Central memory CD8-positive, alpha-beta T cell (primary cell): ENCODE measurements at regions not wholly inside any gene's neighbourhood (a gene's known extent, or its start where the extent isn't known, plus 50 kb on each side); places are given as distances from the start of the nearest gene placed in this dataset.
"Not testable (repeated sequence)": the region's sequence is repeated elsewhere in the genome, so short reads cannot be mapped to it uniquely, and the experiment has no call there.

Experiments used
- ATAC-seq: fragments of 150-1000 bp; cut with Tn5 transposase; replicated peaks from 2 replicates; pipeline ENCODE4 v1.10.0; 2022; ENCODE audit warnings: mild to moderate bottlenecking, moderate FRiP score, moderate number of reproducible peaks; ENCODE audit not compliant: poor library complexity, severe bottlenecking; ENCODE audit errors: extremely low read depth
- DNase-seq, 2 donors: peaks; one replicate each; pipeline ENCODE4 v3.0.0; 2021; ENCODE audit warnings: low spot score in 2 of 2
- H3K27ac Mint-ChIP-seq: one replicate; pipeline ENCODE4 v1.8.0; 2022; ENCODE audit warnings: low read depth, mild to moderate bottlenecking, moderate library complexity, mixed read lengths
- H3K27me3 Mint-ChIP-seq: one replicate; pipeline ENCODE4 v1.8.0; 2022; ENCODE audit warnings: mixed read lengths
- H3K36me3 Mint-ChIP-seq: one replicate; pipeline ENCODE4 v1.8.0; 2022; ENCODE audit warnings: mild to moderate bottlenecking, moderate library complexity, mixed read lengths; ENCODE audit not compliant: insufficient read depth
- H3K4me1 Mint-ChIP-seq: one replicate; pipeline ENCODE4 v1.8.0; 2022; ENCODE audit warnings: mixed read lengths
- H3K4me3 Mint-ChIP-seq: one replicate; pipeline ENCODE4 v1.8.0; 2022; ENCODE audit warnings: mild to moderate bottlenecking, moderate library complexity, mixed read lengths
- H3K9me3 Mint-ChIP-seq: one replicate; pipeline ENCODE4 v1.8.0; 2022; ENCODE audit warnings: mixed read lengths

GRCh38 chr6:156219973-156220372 lies 557.2 kb upstream of the ARID1B start:
- no peak for ATAC-seq
- H3K27me3 Mint-ChIP-seq, result no peaks in the 10 kb centered on the region
- DNase-seq, result no peak
- no peak overlapping the region for H3K27ac Mint-ChIP-seq
- H3K36me3 Mint-ChIP-seq, result peaks cover 1% of the 10 kb centered on the region
- peaks cover 22% of the 10 kb centered on the region for H3K9me3 Mint-ChIP-seq
- no peaks in the 10 kb centered on the region for H3K4me1 Mint-ChIP-seq
- H3K4me3 Mint-ChIP-seq, result no peak overlapping the region

GRCh38 chr6:156205678-156206077 lies 571.5 kb upstream of the ARID1B start:
- no peaks in the 10 kb centered on the region for H3K27me3 Mint-ChIP-seq
- no peak for ATAC-seq
- H3K36me3 Mint-ChIP-seq, result peaks cover 1% of the 10 kb centered on the region
- no peaks in the 10 kb centered on the region for H3K4me1 Mint-ChIP-seq
- H3K27ac Mint-ChIP-seq, result no peak overlapping the region
- H3K9me3 Mint-ChIP-seq, result peaks cover 16% of the 10 kb centered on the region
- DNase-seq, result no peak
- no peak overlapping the region for H3K4me3 Mint-ChIP-seq

- no peak for DNase-seq
- Mint-ChIP-seq H3K27me3 (peaks cover 10% of the 10 kb centered on the region), H3K4me1 (no peaks in the 10 kb centered on the region), H3K36me3 (peaks cover 1% of the 10 kb centered on the region), H3K27ac (no peak overlapping the region), H3K9me3 (peaks cover 7% of the 10 kb centered on the region), H3K4me3 (no peak overlapping the region)
- ATAC-seq, result no peak
Measured at GRCh38 chr6:156199182-156199581, 578.0 kb upstream of the ARID1B start.

GRCh38 chr6:156197513-156197912 lies 579.7 kb upstream of the ARID1B start:
- Mint-ChIP-seq H3K27me3 (peaks cover 10% of the 10 kb centered on the region), H3K27ac (no peak overlapping the region)
- no peak for ATAC-seq

GRCh38 chr6:156194981-156195380 lies 582.2 kb upstream of the ARID1B start:
- H3K27ac Mint-ChIP-seq, result no peak overlapping the region
- DNase-seq, result no peak
- no peaks in the 10 kb centered on the region for H3K4me1 Mint-ChIP-seq

More at GRCh38 chr6:156197513-156197912, 579.7 kb upstream of the ARID1B start:
- H3K4me1 Mint-ChIP-seq, result no peaks in the 10 kb centered on the region
- DNase-seq, result no peak
- H3K9me3 Mint-ChIP-seq, result peaks cover 9% of the 10 kb centered on the region
- H3K4me3 Mint-ChIP-seq, result no peak overlapping the region
- H3K36me3 Mint-ChIP-seq, result peaks cover 1% of the 10 kb centered on the region

GRCh38 chr6:156193381-156193780 lies 583.8 kb upstream of the ARID1B start:
- Mint-ChIP-seq H3K36me3 (no peaks in the 10 kb centered on the region), H3K4me3 (no peak overlapping the region), H3K9me3 (peaks cover 9% of the 10 kb centered on the region), H3K27ac (no peak overlapping the region), H3K4me1 (no peaks in the 10 kb centered on the region), H3K27me3 (no peaks in the 10 kb centered on the region)
- no peak for ATAC-seq
- DNase-seq, result no peak

More at GRCh38 chr6:156194981-156195380, 582.2 kb upstream of the ARID1B start:
- Mint-ChIP-seq H3K27me3 (peaks cover 10% of the 10 kb centered on the region), H3K4me3 (no peak overlapping the region), H3K36me3 (no peaks in the 10 kb centered on the region), H3K9me3 (peaks cover 9% of the 10 kb centered on the region)
- no peak for ATAC-seq

- ATAC-seq, result no peak
- Mint-ChIP-seq H3K36me3 (no peaks in the 10 kb centered on the region), H3K4me1 (no peaks in the 10 kb centered on the region), H3K4me3 (no peak overlapping the region), H3K27me3 (no peaks in the 10 kb centered on the region), H3K9me3 (peaks cover 9% of the 10 kb centered on the region), H3K27ac (no peak overlapping the region)
- no peak for DNase-seq
Measured at GRCh38 chr6:156191895-156192294, 585.3 kb upstream of the ARID1B start.

GRCh38 chr6:156191390-156191789 lies 585.8 kb upstream of the ARID1B start:
- ATAC-seq, H3K4me3 Mint-ChIP-seq, H3K4me1 Mint-ChIP-seq, H3K36me3 Mint-ChIP-seq, DNase-seq, H3K9me3 Mint-ChIP-seq, H3K27me3 Mint-ChIP-seq, H3K27ac Mint-ChIP-seq: not testable (repeated sequence)

- ATAC-seq, result no peak
- H3K4me1 Mint-ChIP-seq, result no peaks in the 10 kb centered on the region
- no peaks in the 10 kb centered on the region for H3K36me3 Mint-ChIP-seq
- H3K27ac Mint-ChIP-seq, result no peak overlapping the region
- DNase-seq, result no peak
- H3K27me3 Mint-ChIP-seq, result no peaks in the 10 kb centered on the region
- H3K4me3 Mint-ChIP-seq, result no peak overlapping the region
- peaks cover 9% of the 10 kb centered on the region for H3K9me3 Mint-ChIP-seq
Measured at GRCh38 chr6:156190270-156190669, 586.9 kb upstream of the ARID1B start.

- ATAC-seq, result no peak
- no peak for DNase-seq
- H3K9me3 Mint-ChIP-seq, result peaks cover 9% of the 10 kb centered on the region
- no peak overlapping the region for H3K27ac Mint-ChIP-seq
- H3K4me1 Mint-ChIP-seq, result no peaks in the 10 kb centered on the region
- no peak overlapping the region for H3K4me3 Mint-ChIP-seq
- H3K27me3 Mint-ChIP-seq, result no peaks in the 10 kb centered on the region
- H3K36me3 Mint-ChIP-seq, result no peaks in the 10 kb centered on the region
Measured at GRCh38 chr6:156189714-156190113, 587.5 kb upstream of the ARID1B start.

- ATAC-seq (no peak), DNase-seq (no peak)
- H3K36me3 Mint-ChIP-seq, result no peaks in the 10 kb centered on the region
- no peaks in the 10 kb centered on the region for H3K4me1 Mint-ChIP-seq
- H3K4me3 Mint-ChIP-seq, result no peak overlapping the region
- H3K27ac Mint-ChIP-seq, result no peak overlapping the region
- no peaks in the 10 kb centered on the region for H3K27me3 Mint-ChIP-seq
- peaks cover 5% of the 10 kb centered on the region for H3K9me3 Mint-ChIP-seq
Measured at GRCh38 chr6:156189195-156189594, 588.0 kb upstream of the ARID1B start.

GRCh38 chr6:156185113-156185512 lies 592.1 kb upstream of the ARID1B start:
- Mint-ChIP-seq H3K27ac (no peak overlapping the region), H3K36me3 (no peaks in the 10 kb centered on the region), H3K4me1 (no peaks in the 10 kb centered on the region), H3K4me3 (no peak overlapping the region), H3K27me3 (no peaks in the 10 kb centered on the region), H3K9me3 (peaks cover 6% of the 10 kb centered on the region)
- DNase-seq (no peak), ATAC-seq (no peak)

GRCh38 chr6:156183678-156184077 lies 593.5 kb upstream of the ARID1B start:
- H3K9me3 Mint-ChIP-seq, result peaks cover 6% of the 10 kb centered on the region
- no peaks in the 10 kb centered on the region for H3K27me3 Mint-ChIP-seq
- DNase-seq (no peak), ATAC-seq (no peak)
- H3K27ac Mint-ChIP-seq, result no peak overlapping the region
- no peak overlapping the region for H3K4me3 Mint-ChIP-seq
- H3K36me3 Mint-ChIP-seq, result no peaks in the 10 kb centered on the region
- no peaks in the 10 kb centered on the region for H3K4me1 Mint-ChIP-seq

- Mint-ChIP-seq H3K4me1 (no peaks in the 10 kb centered on the region), H3K4me3 (no peak overlapping the region), H3K36me3 (no peaks in the 10 kb centered on the region), H3K9me3 (peaks cover 11% of the 10 kb centered on the region), H3K27ac (no peak overlapping the region), H3K27me3 (no peaks in the 10 kb centered on the region)
- DNase-seq (no peak), ATAC-seq (no peak)
Measured at GRCh38 chr6:156182356-156182755, 594.8 kb upstream of the ARID1B start.
